CD14-positive monocyte (primary cell): ENCODE measurements at regions not wholly inside any gene's neighbourhood (a gene's known extent, or its start where the extent isn't known, plus 50 kb on each side); places are given as distances from the start of the nearest gene placed in this dataset.

ENCODE experiments used
- DNase-seq, 3 donors: peaks; one replicate each; pipeline ENCODE4 v3.0.0-alpha.2; 2011 to 2022
- H2AFZ ChIP-seq: 2 replicates; pipeline ENCODE4 v1.6.0; 2012; ENCODE audit warnings: mild to moderate bottlenecking, low read depth, low read length, inconsistent platforms; ENCODE audit not compliant: insufficient read depth, poor library complexity, severe bottlenecking
- H3K27ac ChIP-seq, 2 donors: 1 replicate in 1 of 2; 2 replicates in 1 of 2; pipeline ENCODE4 v1.5.1; 2012 to 2013; ENCODE audit warnings: low read length in 2 of 2, control low read depth in 1 of 2, inconsistent platforms in 1 of 2, low read depth in 1 of 2, mild to moderate bottlenecking in 1 of 2
- H3K27me3 ChIP-seq, 2 donors: one replicate each; pipeline versions ENCODE4 v1.6.0 to v1.6.1; 2011 to 2013; ENCODE audit warnings: low read length in 2 of 2; ENCODE audit not compliant: control insufficient read depth in 2 of 2, insufficient read depth in 2 of 2
- H3K36me3 ChIP-seq, 2 donors: replicated peaks in 1 of 2; 1 replicate in 1 of 2; 2 replicates in 1 of 2; pipeline versions ENCODE4 v1.5.1 to v1.6.1; 2012 to 2013; ENCODE audit warnings: low read length in 2 of 2, control low read depth in 1 of 2, inconsistent platforms in 1 of 2, mild to moderate bottlenecking in 1 of 2; ENCODE audit not compliant: insufficient read depth in 2 of 2, control insufficient read depth in 1 of 2
- H3K4me1 ChIP-seq, 2 donors: 1 replicate in 1 of 2; 2 replicates in 1 of 2; pipeline versions ENCODE4 v1.5.1 to v1.6.1; 2012 to 2013; ENCODE audit warnings: low read length in 2 of 2, control low read depth in 1 of 2, inconsistent platforms in 1 of 2, mild to moderate bottlenecking in 1 of 2, moderate library complexity in 1 of 2; ENCODE audit not compliant: insufficient read depth in 2 of 2, control insufficient read depth in 1 of 2
- H3K4me2 ChIP-seq: replicated peaks from 2 replicates; pipeline ENCODE3; 2012; ENCODE audit warnings: low read length, moderate library complexity, mild to moderate bottlenecking; ENCODE audit not compliant: poor library complexity, severe bottlenecking; ENCODE audit errors: extremely low read depth
- H3K4me3 ChIP-seq, 3 experiments: fragments of 200-600 bp in 1 of 3; sonication (generic) in 1 of 3; replicated peaks in 1 of 3; 1 replicate in 2 of 3; 2 replicates in 1 of 3; pipeline ENCODE4 v1.5.1; 2011 to 2013; ENCODE audit warnings: low read length in 3 of 3, mild to moderate bottlenecking in 3 of 3, control low read depth in 2 of 3, low read depth in 2 of 3, inconsistent platforms in 1 of 3, moderate library complexity in 1 of 3
- H3K79me2 ChIP-seq: 2 replicates; pipeline ENCODE4 v1.6.0; 2012; ENCODE audit warnings: mild to moderate bottlenecking, control low read depth, inconsistent platforms, low read length, moderate library complexity; ENCODE audit not compliant: insufficient read depth
- H3K9ac ChIP-seq: 2 replicates; pipeline ENCODE4 v1.6.0; 2017; ENCODE audit warnings: low read length, mild to moderate bottlenecking; ENCODE audit not compliant: insufficient read depth, poor library complexity, severe bottlenecking
- H3K9me3 ChIP-seq, 2 donors: replicated peaks in 1 of 2; 1 replicate in 1 of 2; 2 replicates in 1 of 2; pipeline versions ENCODE4 v1.5.1 to v1.6.1; 2012 to 2013; ENCODE audit warnings: low read length in 2 of 2, control low read depth in 1 of 2; ENCODE audit not compliant: control insufficient read depth in 1 of 2, insufficient read depth in 1 of 2
- H4K20me1 ChIP-seq: 2 replicates; pipeline ENCODE4 v1.6.0; 2012; ENCODE audit warnings: mild to moderate bottlenecking, low read length, control low read depth, moderate library complexity; ENCODE audit not compliant: insufficient read depth
- H3K27ac Mint-ChIP-seq, 7 donors: one replicate each; pipeline ENCODE4 v1.8.0; 2020; ENCODE audit warnings: mild to moderate bottlenecking in 7 of 7, mixed read lengths in 7 of 7, moderate library complexity in 6 of 7, inconsistent platforms in 2 of 7
- H3K27me3 Mint-ChIP-seq, 3 donors: one replicate each; pipeline ENCODE4 v1.8.0; 2021 to 2022; ENCODE audit warnings: low read depth in 3 of 3, mild to moderate bottlenecking in 3 of 3, mixed read lengths in 3 of 3, moderate library complexity in 3 of 3, inconsistent platforms in 1 of 3
- H3K36me3 Mint-ChIP-seq, 2 donors: one replicate each; pipeline ENCODE4 v1.8.0; 2020; ENCODE audit warnings: mixed read lengths in 2 of 2, inconsistent platforms in 1 of 2, mild to moderate bottlenecking in 1 of 2
- H3K4me1 Mint-ChIP-seq: one replicate; pipeline ENCODE4 v1.8.0; 2020; ENCODE audit warnings: mild to moderate bottlenecking, mixed read lengths
- H3K4me3 Mint-ChIP-seq, 2 donors: one replicate each; pipeline ENCODE4 v1.8.0; 2020; ENCODE audit warnings: mild to moderate bottlenecking in 2 of 2, mixed read lengths in 2 of 2, moderate library complexity in 1 of 2
- H3K9me3 Mint-ChIP-seq, 7 donors: one replicate each; pipeline ENCODE4 v1.8.0; 2020 to 2022; ENCODE audit warnings: mixed read lengths in 7 of 7, mild to moderate bottlenecking in 6 of 7, moderate library complexity in 6 of 7, inconsistent platforms in 2 of 7
- CTCF ChIP-seq: fragments of 200-600 bp; IDR thresholded peaks from one replicate; pipeline ENCODE4 v1.8.0; 2022; ENCODE audit warnings: antibody characterized with exemption, mild to moderate bottlenecking
- WGBS: methylation state at CpG from one replicate; pipeline ENCODE4 v1.1.5; 2013; ENCODE audit warnings: missing lambda C conversion rate; ENCODE audit not compliant: insufficient coverage; 5-methylcytosine and 5-hydroxymethylcytosine counted together
- intact Hi-C, 2 donors: fragments of 100-400 bp; cut with micrococcal nuclease; formaldehyde crosslinking; loops; one replicate each; pipeline versions ENCODE4 v1.15.0 to v1.15.1; 2023

GRCh38 chr9:10753474-10753873 is 140.7 kb upstream of the PTPRD start:
- Histone ChIP-seq H3K9ac (no peak overlapping the region), H2AFZ (no peak overlapping the region), H3K4me2 (no peak overlapping the region), H3K27me3 (no peaks in the 10 kb centered on the region), H3K9me3 (no peaks in the 10 kb centered on the region), H3K27ac (no peak overlapping the region), H3K36me3 (no peaks in the 10 kb centered on the region), H3K79me2 (no peaks in the 10 kb centered on the region), H4K20me1 (no peaks in the 10 kb centered on the region), H3K4me3 (no peak overlapping the region), H3K4me1 (no peaks in the 10 kb centered on the region)
- DNase-seq, result no peak
- Mint-ChIP-seq H3K27me3 (no peaks in the 10 kb centered on the region), H3K4me1 (no peaks in the 10 kb centered on the region), H3K27ac (no peak overlapping the region), H3K36me3 (no peaks in the 10 kb centered on the region), H3K9me3 (peaks cover 0 to 5% (median 2%) of the 10 kb centered on the region in 7 donors), H3K4me3 (no peak overlapping the region)
- no CpG with 5 or more reads among the region's 2 CpGs for WGBS
- TF ChIP-seq CTCF, result no peak
- intact Hi-C loops, result no loop called here

DNA sequence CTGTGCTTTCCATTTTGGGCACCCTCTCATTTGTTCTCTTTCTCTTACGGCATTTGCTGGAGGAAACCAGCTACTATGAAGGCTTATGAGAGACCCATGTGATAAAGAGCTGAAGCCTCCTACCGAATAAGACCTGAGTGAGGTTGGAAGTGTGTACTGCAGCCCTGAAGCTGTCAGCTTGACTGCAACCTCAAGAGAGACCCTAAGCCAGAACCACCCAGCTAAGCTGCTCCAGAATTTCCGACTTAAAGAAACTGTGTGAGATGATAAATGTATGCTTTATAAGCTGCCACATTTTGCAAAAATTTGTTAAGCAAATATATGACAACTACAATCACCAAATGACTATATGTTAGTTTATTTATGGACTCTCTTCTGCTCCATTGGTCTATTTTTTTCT is 151.7 kb upstream of the PTPRD start:
- H3K9ac ChIP-seq, result no peak overlapping the region
- Mint-ChIP-seq H3K27me3 (no peaks in the 10 kb centered on the region), H3K4me3 (no peak overlapping the region), H3K4me1 (no peaks in the 10 kb centered on the region), H3K27ac (no peak overlapping the region), H3K36me3 (no peaks in the 10 kb centered on the region), H3K9me3 (peaks cover 0 to 6% (median 1%) of the 10 kb centered on the region in 7 donors)
- WGBS, result no CpG with 5 or more reads among the region's 3 CpGs
- DNase-seq, result no peak
- no peaks in the 10 kb centered on the region for H3K36me3 ChIP-seq
- H3K79me2 ChIP-seq, result no peaks in the 10 kb centered on the region
- H2AFZ ChIP-seq, result no peak overlapping the region
- no peak overlapping the region for H3K27ac ChIP-seq
- intact Hi-C loops, result no loop called here
- no peaks in the 10 kb centered on the region for H3K27me3 ChIP-seq
- H3K9me3 ChIP-seq, result no peaks in the 10 kb centered on the region
- no peaks in the 10 kb centered on the region for H3K4me1 ChIP-seq
- no peak overlapping the region for H3K4me3 ChIP-seq
- no peak for TF ChIP-seq CTCF
- no peak overlapping the region for H3K4me2 ChIP-seq
- no peaks in the 10 kb centered on the region for H4K20me1 ChIP-seq
